ENCODE measurements at regions not wholly inside any gene's neighbourhood (a gene's known extent, or its start where the extent isn't known, plus 50 kb on each side); places are given as distances from the start of the nearest gene placed in this dataset.

GRCh38 chr4:15294202-15294601 is 133.6 kb upstream of the C1QTNF7 start:
- no peak for DNase-seq (ENCODE audit: low read depth)
- TF ChIP-seq CTCF (IDR thresholded peaks at IDR 0.05; ENCODE audit: control insufficient read depth, extremely low read depth, insufficient read depth), result no peak

GRCh38 chr4:15294832-15295231 is 133.0 kb upstream of the C1QTNF7 start:
- DNase-seq (ENCODE audit: low read depth), result no peak
- no peak for TF ChIP-seq CTCF (IDR thresholded peaks at IDR 0.05; ENCODE audit: control insufficient read depth, extremely low read depth, insufficient read depth)
- H3K4me3 ChIP-seq (ENCODE audit: low read depth, low read length), result no peak overlapping the region

More at GRCh38 chr4:15294202-15294601, 133.6 kb upstream of the C1QTNF7 start:
- no peak overlapping the region for H3K4me3 ChIP-seq (ENCODE audit: low read depth, low read length)

GRCh38 chr4:15295421-15296162 is 132.2 kb upstream of the C1QTNF7 start:
- no peak for TF ChIP-seq CTCF (IDR thresholded peaks at IDR 0.05; ENCODE audit: control insufficient read depth, extremely low read depth, insufficient read depth)
- H3K4me3 ChIP-seq (ENCODE audit: low read depth, low read length), result no peak overlapping the region
- no peak for DNase-seq (ENCODE audit: low read depth)

GRCh38 chr4:15297344-15297743 is 130.5 kb upstream of the C1QTNF7 start:
- TF ChIP-seq CTCF (IDR thresholded peaks at IDR 0.05; ENCODE audit: control insufficient read depth, extremely low read depth, insufficient read depth), result no peak

GRCh38 chr4:15299627-15300026 is 128.2 kb upstream of the C1QTNF7 start:
- no peak for DNase-seq (ENCODE audit: low read depth)
- TF ChIP-seq CTCF (IDR thresholded peaks at IDR 0.05; ENCODE audit: control insufficient read depth, extremely low read depth, insufficient read depth), result no peak
- H3K4me3 ChIP-seq (ENCODE audit: low read depth, low read length), result no peak overlapping the region

More at GRCh38 chr4:15297344-15297743, 130.5 kb upstream of the C1QTNF7 start:
- DNase-seq (ENCODE audit: low read depth), result no peak
- H3K4me3 ChIP-seq (ENCODE audit: low read depth, low read length), result no peak overlapping the region

- H3K4me3 ChIP-seq (ENCODE audit: low read depth, low read length), result no peak overlapping the region
- DNase-seq (ENCODE audit: low read depth), result no peak
- TF ChIP-seq CTCF (IDR thresholded peaks at IDR 0.05; ENCODE audit: control insufficient read depth, extremely low read depth, insufficient read depth), result no peak
Measured at GRCh38 chr4:15303052-15303641, 124.7 kb upstream of the C1QTNF7 start.
